Neuronal stem cell (in vitro differentiated cells): ENCODE measurements at regions not wholly inside any gene's neighbourhood (a gene's known extent, or its start where the extent isn't known, plus 50 kb on each side); places are given as distances from the start of the nearest gene placed in this dataset.

Experiments
- DNase-seq: peaks from one replicate; pipeline ENCODE4 v3.0.0-alpha.2; 2013; ENCODE audit warnings: low spot score
- H2AFZ ChIP-seq: one replicate; pipeline ENCODE4 v1.6.1; 2013; ENCODE audit warnings: mild to moderate bottlenecking, low read length, inconsistent platforms
- H2AK5ac ChIP-seq: 2 replicates; pipeline ENCODE4 v1.6.1; 2013; ENCODE audit warnings: low read depth, mild to moderate bottlenecking, inconsistent platforms, low read length, moderate library complexity, mixed read lengths
- H2BK120ac ChIP-seq: 2 replicates; pipeline ENCODE4 v1.6.1; 2013; ENCODE audit warnings: low read depth, mild to moderate bottlenecking, inconsistent platforms, low read length, moderate library complexity, mixed read lengths
- H2BK12ac ChIP-seq: one replicate; pipeline ENCODE4 v1.6.1; 2013; ENCODE audit warnings: low read length, inconsistent platforms
- H2BK15ac ChIP-seq: 2 replicates; pipeline ENCODE4 v1.6.1; 2013; ENCODE audit warnings: mild to moderate bottlenecking, low read length, inconsistent platforms, mixed read lengths
- H2BK5ac ChIP-seq: one replicate; pipeline ENCODE4 v1.6.1; 2013; ENCODE audit warnings: inconsistent platforms, mild to moderate bottlenecking, low read length, moderate library complexity
- H3K14ac ChIP-seq: one replicate; pipeline ENCODE4 v1.6.1; 2013; ENCODE audit warnings: low read length, inconsistent platforms
- H3K18ac ChIP-seq: 2 replicates; pipeline ENCODE4 v1.6.1; 2013; ENCODE audit warnings: low read length, inconsistent platforms
- H3K23ac ChIP-seq: 2 replicates; pipeline ENCODE4 v1.6.1; 2013; ENCODE audit warnings: low read depth, mild to moderate bottlenecking, mixed read lengths, low read length, inconsistent platforms; ENCODE audit not compliant: poor library complexity
- H3K27ac ChIP-seq: replicated peaks from 3 replicates; pipeline ENCODE4 v1.5.1; 2013; ENCODE audit warnings: low read length, inconsistent platforms
- H3K27me3 ChIP-seq, 3 experiments: 2 replicates each; pipeline ENCODE4 v1.6.1; 2013; ENCODE audit warnings: low read length in 3 of 3, mild to moderate bottlenecking in 2 of 3, inconsistent platforms in 1 of 3, low read depth in 1 of 3, mixed read lengths in 1 of 3, moderate library complexity in 1 of 3; ENCODE audit not compliant: control insufficient read depth in 3 of 3, insufficient read depth in 3 of 3
- H3K36me3 ChIP-seq, 2 donors: replicated peaks in 1 of 2; 2 replicates each; pipeline ENCODE4 v1.6.1; 2013; ENCODE audit warnings: low read length in 2 of 2; ENCODE audit not compliant: control insufficient read depth in 2 of 2, insufficient read depth in 2 of 2
- H3K4ac ChIP-seq: 2 replicates; pipeline ENCODE4 v1.6.1; 2013; ENCODE audit warnings: inconsistent platforms, mild to moderate bottlenecking, low read length, moderate library complexity
- H3K4me1 ChIP-seq, 2 donors: 1 replicate in 1 of 2; 2 replicates in 1 of 2; pipeline ENCODE4 v1.6.1; 2013; ENCODE audit warnings: low read length in 2 of 2, low read depth in 1 of 2; ENCODE audit not compliant: control insufficient read depth in 2 of 2, insufficient read depth in 1 of 2
- H3K4me2 ChIP-seq: one replicate; pipeline ENCODE4 v1.6.1; 2013; ENCODE audit warnings: mild to moderate bottlenecking, low read length, inconsistent platforms; ENCODE audit not compliant: insufficient read depth, poor library complexity, severe bottlenecking
- H3K4me3 ChIP-seq, 2 donors: 2 replicates each; pipeline ENCODE4 v1.5.1; 2013; ENCODE audit warnings: low read length in 2 of 2, mild to moderate bottlenecking in 2 of 2, inconsistent platforms in 1 of 2, moderate library complexity in 1 of 2
- H3K79me1 ChIP-seq: one replicate; pipeline ENCODE4 v1.6.1; 2013; ENCODE audit warnings: low read depth, mild to moderate bottlenecking, inconsistent platforms, low read length, moderate library complexity
- H3K9ac ChIP-seq: one replicate; pipeline ENCODE4 v1.6.1; 2013; ENCODE audit warnings: mild to moderate bottlenecking, low read depth, low read length, inconsistent platforms; ENCODE audit not compliant: poor library complexity
- H3K9me3 ChIP-seq, 2 donors: replicated peaks in 1 of 2; 2 replicates each; pipeline versions ENCODE3 to v1.6.1; 2013; ENCODE audit warnings: low read length in 2 of 2, mild to moderate bottlenecking in 2 of 2, inconsistent platforms in 1 of 2, low read depth in 1 of 2, mixed read lengths in 1 of 2, moderate library complexity in 1 of 2; ENCODE audit not compliant: control insufficient read depth in 2 of 2, insufficient read depth in 1 of 2
- H4K8ac ChIP-seq: one replicate; pipeline ENCODE4 v1.6.1; 2013; ENCODE audit warnings: low read depth, mild to moderate bottlenecking, inconsistent platforms, low read length, moderate library complexity
- H4K91ac ChIP-seq: one replicate; pipeline ENCODE4 v1.6.1; 2013; ENCODE audit warnings: low read length, low read depth, mild to moderate bottlenecking, inconsistent platforms; ENCODE audit not compliant: poor library complexity
- WGBS, 2 donors: extraction: QIAGEN DNeasy Blood & Tissue Kit; methylation state at CpG; one replicate each; pipeline ENCODE4 v1.1.7; 2013; ENCODE audit warnings: missing lambda C conversion rate in 2 of 2, mixed read lengths in 1 of 2; ENCODE audit not compliant: insufficient read length in 2 of 2, insufficient replicate concordance in 1 of 2; ENCODE audit errors: extremely low coverage in 2 of 2; 5-methylcytosine and 5-hydroxymethylcytosine counted together

- Histone ChIP-seq H3K27ac (no peak overlapping the region), H3K4me1 (peaks cover 0 to 5% of the 10 kb centered on the region in 2 donors), H3K27me3 (peaks cover 0 to 20% (median 0%) of the 10 kb centered on the region in 3 experiments), H3K23ac (no peak overlapping the region), H3K9me3 (peaks cover 0 to 5% of the 10 kb centered on the region in 2 donors), H4K8ac (peak overlapping the region; percentile 86), H2BK120ac (no peak overlapping the region), H4K91ac (no peak overlapping the region), H2AFZ (no peak overlapping the region), H3K14ac (peak overlapping the region; percentile 89), H3K36me3 (peaks cover 0 to 2% of the 10 kb centered on the region in 2 donors), H3K4ac (peak overlapping the region; percentile 84), H2BK12ac (no peak overlapping the region), H2AK5ac (peak overlapping the region; percentile 88), H3K18ac (no peak overlapping the region), H3K4me3 (no peak overlapping the region), H3K4me2 (no peak overlapping the region), H2BK15ac (no peak overlapping the region), H2BK5ac (no peak overlapping the region), H3K9ac (no peak overlapping the region), H3K79me1 (no peaks in the 10 kb centered on the region)
- no peak for DNase-seq
- WGBS, 2 donors, result no CpG with 5 or more reads among the region's 5 CpGs
Measured at GRCh38 chr11:119547511-119547910, 124.5 kb upstream of the THY1 start.

DNA sequence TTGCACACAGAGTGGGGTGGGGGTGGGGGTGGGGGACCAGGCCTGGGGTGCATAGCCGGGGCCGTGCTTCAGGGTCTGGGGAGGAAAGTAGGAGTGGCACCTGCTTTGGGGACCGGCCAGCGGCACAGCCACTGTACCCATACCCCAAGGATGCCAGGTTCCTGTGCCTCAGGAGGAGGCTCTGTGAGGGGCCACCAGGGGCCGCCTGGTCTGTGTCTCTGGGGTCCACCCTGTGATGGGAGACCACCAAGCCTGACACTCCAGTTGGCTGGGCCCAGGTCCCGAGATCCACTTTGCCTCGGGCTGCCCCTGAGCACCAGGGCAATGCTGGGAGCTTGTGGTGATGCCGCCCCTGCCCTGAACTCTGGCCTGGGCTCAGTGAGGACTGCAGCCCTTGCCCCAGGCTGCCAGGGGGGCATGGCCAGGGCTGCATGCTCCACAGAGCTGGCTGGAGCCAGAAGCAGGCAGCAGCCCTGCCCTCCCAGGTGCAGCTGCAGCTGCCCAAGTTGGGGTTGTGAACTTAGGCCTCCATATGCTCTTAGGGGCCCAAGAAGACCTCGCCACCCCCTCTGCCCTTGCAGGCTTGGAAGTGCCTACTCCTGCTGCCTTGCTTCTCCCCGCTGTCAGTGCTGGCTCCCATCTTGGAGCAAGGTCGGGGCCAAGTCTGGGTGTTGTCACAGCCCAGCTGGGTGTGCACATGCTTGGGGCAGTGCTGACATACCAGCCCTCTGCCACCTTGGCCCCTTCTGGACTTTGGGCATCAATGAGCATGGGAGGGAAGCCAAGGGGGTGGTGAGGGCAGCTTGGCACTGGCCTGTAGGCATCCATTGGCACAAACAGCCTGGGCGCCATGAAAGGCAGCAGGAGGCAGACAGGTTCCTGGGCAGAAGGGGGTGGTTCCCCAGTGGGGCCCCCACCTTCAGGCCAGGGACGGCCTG is 123.3 kb upstream of the THY1 start:
- Histone ChIP-seq H3K4me2 (no peak overlapping the region), H3K27me3 (peaks cover 0 to 20% (median 0%) of the 10 kb centered on the region in 3 experiments), H2AK5ac (peak overlapping the region; percentile 81), H2BK12ac (peak overlapping the region; percentile 73), H4K91ac (no peak overlapping the region), H2AFZ (no peak overlapping the region), H3K9ac (no peak overlapping the region), H3K36me3 (peaks cover 0 to 2% of the 10 kb centered on the region in 2 donors), H2BK120ac (no peak overlapping the region), H3K14ac (peak overlapping the region; percentile 94), H3K4me1 (no peaks in the 10 kb centered on the region), H3K23ac (no peak overlapping the region), H3K79me1 (no peaks in the 10 kb centered on the region), H3K18ac (peak overlapping the region; percentile 64), H4K8ac (no peak overlapping the region), H3K27ac (no peak overlapping the region), H3K9me3 (peaks cover 0 to 5% of the 10 kb centered on the region in 2 donors), H3K4ac (no peak overlapping the region), H3K4me3 (no peak overlapping the region), H2BK15ac (no peak overlapping the region), H2BK5ac (peak overlapping the region; percentile 24)
- no peak for DNase-seq
- no CpG with 5 or more reads among the region's 13 CpGs for WGBS, 2 donors

GRCh38 chr11:119540370-119541125 is 117.6 kb upstream of the THY1 start:
- Histone ChIP-seq H3K27ac (no peak overlapping the region), H2BK15ac (peak overlapping the region; percentile 45), H2BK5ac (peak overlapping the region; percentile 44), H3K9ac (no peak overlapping the region), H2AK5ac (peak overlapping the region; percentile 59), H3K36me3 (no peaks in the 10 kb centered on the region), H3K18ac (peak overlapping the region; percentile 26), H2AFZ (no peak overlapping the region), H3K14ac (no peak overlapping the region), H3K9me3 (no peaks in the 10 kb centered on the region), H3K4me1 (peaks cover 0 to 9% of the 10 kb centered on the region in 2 donors), H4K8ac (no peak overlapping the region), H2BK12ac (no peak overlapping the region), H3K4me2 (no peak overlapping the region), H3K27me3 (peaks cover 0 to 24% (median 0%) of the 10 kb centered on the region in 3 experiments), H2BK120ac (no peak overlapping the region), H3K23ac (no peak overlapping the region), H3K4ac (no peak overlapping the region), H4K91ac (no peak overlapping the region), H3K4me3 (no peak overlapping the region), H3K79me1 (no peaks in the 10 kb centered on the region)
- DNase-seq, result no peak
- no CpG with 5 or more reads among the region's 7 CpGs for WGBS, 2 donors

GRCh38 chr11:119539583-119539982 is 116.6 kb upstream of the THY1 start:
- Histone ChIP-seq H3K27me3 (peaks cover 0 to 24% (median 0%) of the 10 kb centered on the region in 3 experiments), H3K4me2 (no peak overlapping the region), H3K36me3 (no peaks in the 10 kb centered on the region), H2BK5ac (no peak overlapping the region), H3K9me3 (no peaks in the 10 kb centered on the region), H2BK120ac (no peak overlapping the region), H3K4ac (no peak overlapping the region), H4K91ac (no peak overlapping the region), H3K14ac (no peak overlapping the region), H2AK5ac (no peak overlapping the region), H3K27ac (no peak overlapping the region), H2BK12ac (no peak overlapping the region), H3K4me1 (peaks cover 0 to 9% of the 10 kb centered on the region in 2 donors), H2AFZ (no peak overlapping the region), H3K18ac (no peak overlapping the region), H3K79me1 (no peaks in the 10 kb centered on the region), H4K8ac (no peak overlapping the region), H3K23ac (no peak overlapping the region), H2BK15ac (no peak overlapping the region), H3K4me3 (no peak overlapping the region), H3K9ac (no peak overlapping the region)
- DNase-seq, result no peak
- no CpG with 5 or more reads among the region's 4 CpGs for WGBS, 2 donors
